ENCODE measurements at regions not wholly inside any gene's neighbourhood (a gene's known extent, or its start where the extent isn't known, plus 50 kb on each side); places are given as distances from the start of the nearest gene placed in this dataset.

- no peak overlapping the region for H3K27ac ChIP-seq
- no peaks in the 10 kb centered on the region for H3K36me3 ChIP-seq
- 92% methylated on average over 5 of the region's 5 CpGs for WGBS
- intact Hi-C loops (cut with DNase I): no loop called here
- H3K27me3 ChIP-seq (replicated peaks; ENCODE audit: insufficient read depth): no peaks in the 10 kb centered on the region
- DNase-seq (ENCODE audit: low spot score): no peak
- H3K9me3 ChIP-seq: no peaks in the 10 kb centered on the region
- no peak for TF ChIP-seq POLR2AphosphoS5 (IDR thresholded peaks at IDR 0.05)
- no peak for TF ChIP-seq POLR2A (IDR thresholded peaks at IDR 0.05)
- TF ChIP-seq CTCF (IDR thresholded peaks at IDR 0.05): no peak
- H3K4me1 ChIP-seq (replicated peaks): no peaks in the 10 kb centered on the region
- no peak overlapping the region for H3K4me3 ChIP-seq
Measured at GRCh38 chr10:130440494-130440893, 304.3 kb downstream of the GLRX3 start.

GRCh38 chr10:130440971-130441370 lies 304.8 kb downstream of the GLRX3 start:
- Histone ChIP-seq H3K9me3 (no peaks in the 10 kb centered on the region), H3K27me3 (replicated peaks; ENCODE audit: insufficient read depth) (no peaks in the 10 kb centered on the region), H3K4me1 (replicated peaks) (no peaks in the 10 kb centered on the region), H3K4me3 (no peak overlapping the region), H3K36me3 (no peaks in the 10 kb centered on the region), H3K27ac (no peak overlapping the region)
- intact Hi-C loops (cut with DNase I): no loop called here
- no peak for DNase-seq (ENCODE audit: low spot score)
- TF ChIP-seq POLR2AphosphoS5 (IDR thresholded peaks at IDR 0.05) (no peak), CTCF (IDR thresholded peaks at IDR 0.05) (no peak), POLR2A (IDR thresholded peaks at IDR 0.05) (no peak)
- 88% methylated on average over 14 of the region's 14 CpGs for WGBS

GRCh38 chr10:130443066-130443465 lies 306.9 kb downstream of the GLRX3 start:
- intact Hi-C loops (cut with DNase I): no loop called here
- WGBS: 17% methylated on average over 7 of the region's 7 CpGs
- no peak for TF ChIP-seq POLR2AphosphoS5 (IDR thresholded peaks at IDR 0.05)
- TF ChIP-seq CTCF (IDR thresholded peaks at IDR 0.05): no peak
- no peak for TF ChIP-seq POLR2A (IDR thresholded peaks at IDR 0.05)

GRCh38 chr10:130453036-130453720 lies 317.0 kb downstream of the GLRX3 start:
- TF ChIP-seq POLR2A (IDR thresholded peaks at IDR 0.05) (no peak), CTCF (IDR thresholded peaks at IDR 0.05) (no peak), POLR2AphosphoS5 (IDR thresholded peaks at IDR 0.05) (no peak)
- no peak for DNase-seq (ENCODE audit: low spot score)
- Histone ChIP-seq H3K36me3 (no peaks in the 10 kb centered on the region), H3K4me3 (no peak overlapping the region), H3K27me3 (replicated peaks; ENCODE audit: insufficient read depth) (no peaks in the 10 kb centered on the region), H3K27ac (no peak overlapping the region), H3K4me1 (replicated peaks) (no peaks in the 10 kb centered on the region), H3K9me3 (no peaks in the 10 kb centered on the region)
- intact Hi-C loops (cut with DNase I): no loop called here
- 95% methylated on average over 20 of the region's 21 CpGs for WGBS

More at GRCh38 chr10:130443066-130443465, 306.9 kb downstream of the GLRX3 start:
- Histone ChIP-seq H3K4me3 (no peak overlapping the region), H3K27ac (no peak overlapping the region), H3K9me3 (no peaks in the 10 kb centered on the region), H3K27me3 (replicated peaks; ENCODE audit: insufficient read depth) (no peaks in the 10 kb centered on the region), H3K36me3 (no peaks in the 10 kb centered on the region), H3K4me1 (replicated peaks) (no peaks in the 10 kb centered on the region)
- DNase-seq (ENCODE audit: low spot score): no peak
